A673 (cell line): ENCODE measurements at regions not wholly inside any gene's neighbourhood (a gene's known extent, or its start where the extent isn't known, plus 50 kb on each side); places are given as distances from the start of the nearest gene placed in this dataset.

Experiments
- CTCF ChIP-seq: fragments of 300-800, 200-600 bp; sonication (generic); conservative IDR thresholded peaks from 2 replicates; pipeline ENCODE4 v1.5.1; 2017; ENCODE audit warnings: low read depth, mild to moderate bottlenecking, antibody characterized with exemption, low read length, moderate library complexity, mixed read lengths
- EZH2 ChIP-seq: fragments of 200-600 bp; sonication (generic); IDR thresholded peaks from 2 replicates; pipeline ENCODE4 v1.6.1; 2017; ENCODE audit warnings: borderline replicate concordance, low read depth, mild to moderate bottlenecking, mixed read lengths, antibody characterized with exemption, low read length; ENCODE audit not compliant: poor library complexity, severe bottlenecking

- TF ChIP-seq CTCF (no peak), EZH2 (no peak)
Measured at GRCh38 chrX:42846741-42847140, 68.8 kb upstream of the PPP1R2C start.
